ENCODE measurements at regions not wholly inside any gene's neighbourhood (a gene's known extent, or its start where the extent isn't known, plus 50 kb on each side); places are given as distances from the start of the nearest gene placed in this dataset.
A peak's percentile ranks its signal among the peaks of the same experiment; 100 is the strongest.

- POLR2A ChIA-PET, result no interaction called here
- Histone ChIP-seq H3K36me3 (ENCODE audit: control insufficient read depth, insufficient read depth, low read length) (no peaks in the 10 kb centered on the region), H3K4me3 (ENCODE audit: low read depth, low read length) (no peak overlapping the region), H3K27me3 (ENCODE audit: control insufficient read depth, insufficient read depth, low read length) (no peaks in the 10 kb centered on the region)
- CTCF ChIA-PET, result no interaction called here
- DNase-seq (ENCODE audit: low read depth), result no peak
- TF ChIP-seq, protein P1, sequence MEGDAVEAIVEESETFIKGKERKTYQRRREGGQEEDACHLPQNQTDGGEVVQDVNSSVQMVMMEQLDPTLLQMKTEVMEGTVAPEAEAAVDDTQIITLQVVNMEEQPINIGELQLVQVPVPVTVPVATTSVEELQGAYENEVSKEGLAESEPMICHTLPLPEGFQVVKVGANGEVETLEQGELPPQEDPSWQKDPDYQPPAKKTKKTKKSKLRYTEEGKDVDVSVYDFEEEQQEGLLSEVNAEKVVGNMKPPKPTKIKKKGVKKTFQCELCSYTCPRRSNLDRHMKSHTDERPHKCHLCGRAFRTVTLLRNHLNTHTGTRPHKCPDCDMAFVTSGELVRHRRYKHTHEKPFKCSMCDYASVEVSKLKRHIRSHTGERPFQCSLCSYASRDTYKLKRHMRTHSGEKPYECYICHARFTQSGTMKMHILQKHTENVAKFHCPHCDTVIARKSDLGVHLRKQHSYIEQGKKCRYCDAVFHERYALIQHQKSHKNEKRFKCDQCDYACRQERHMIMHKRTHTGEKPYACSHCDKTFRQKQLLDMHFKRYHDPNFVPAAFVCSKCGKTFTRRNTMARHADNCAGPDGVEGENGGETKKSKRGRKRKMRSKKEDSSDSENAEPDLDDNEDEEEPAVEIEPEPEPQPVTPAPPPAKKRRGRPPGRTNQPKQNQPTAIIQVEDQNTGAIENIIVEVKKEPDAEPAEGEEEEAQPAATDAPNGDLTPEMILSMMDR (IDR thresholded peaks at IDR 0.05; ENCODE audit: insufficient read depth, low read depth, low read length), result no peak
These were observed 65.4 kb upstream of the CACNA1E start for GRCh38 chr1:181417915-181418314.

GRCh38 chr1:181423301-181423918 lies 59.9 kb upstream of the CACNA1E start:
- POLR2A ChIA-PET, result no interaction called here
- TF ChIP-seq, protein P1 (IDR thresholded peaks at IDR 0.05; ENCODE audit: insufficient read depth, low read depth, low read length), result peak; percentile 43
- Histone ChIP-seq H3K36me3 (ENCODE audit: control insufficient read depth, insufficient read depth, low read length) (no peaks in the 10 kb centered on the region), H3K4me3 (ENCODE audit: low read depth, low read length) (no peak overlapping the region), H3K27me3 (ENCODE audit: control insufficient read depth, insufficient read depth, low read length) (no peaks in the 10 kb centered on the region)
- no peak for DNase-seq (ENCODE audit: low read depth)
- CTCF ChIA-PET, result interaction anchor here (0.6 to 2.5 kb wide), 9 partner anchors 14 to 885 kb away, joined by 3 to 34 read pairs (median 4); no protein-coding TSS in a partner anchor

DNA sequence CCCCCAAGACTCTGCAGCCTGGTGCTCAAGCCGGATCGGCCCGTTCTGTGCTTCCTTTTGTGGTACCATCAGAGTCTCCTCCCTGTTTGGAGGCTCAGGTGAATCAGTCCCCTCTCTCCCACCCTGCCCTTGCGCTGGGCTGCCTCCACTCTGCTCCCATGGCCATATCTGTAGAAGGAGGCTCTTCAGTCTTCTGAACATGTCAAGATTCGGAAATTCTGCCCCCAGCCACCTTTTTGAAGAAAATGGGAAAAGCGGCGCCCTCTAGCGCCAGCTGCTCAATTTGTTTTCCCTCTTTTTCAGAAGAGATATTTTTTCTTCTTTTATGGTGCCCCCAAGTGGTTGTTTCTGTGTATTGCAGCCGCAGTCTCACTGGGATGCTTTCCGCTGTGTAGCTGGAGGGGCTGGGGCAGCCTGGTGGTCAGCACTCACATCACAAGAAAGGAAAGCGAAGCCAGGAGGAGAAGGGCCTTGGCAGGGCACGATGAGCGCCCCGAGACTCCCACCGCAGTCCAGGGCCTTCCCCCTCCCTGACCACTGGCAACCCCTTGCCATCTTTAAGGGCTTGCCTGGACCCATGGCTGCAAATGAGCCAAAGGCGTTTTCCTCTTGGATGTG lies 58.4 kb upstream of the CACNA1E start:
- TF ChIP-seq, protein P1 (IDR thresholded peaks at IDR 0.05; ENCODE audit: insufficient read depth, low read depth, low read length), result peak; percentile 95
- Histone ChIP-seq H3K36me3 (ENCODE audit: control insufficient read depth, insufficient read depth, low read length) (no peaks in the 10 kb centered on the region), H3K27me3 (ENCODE audit: control insufficient read depth, insufficient read depth, low read length) (no peaks in the 10 kb centered on the region), H3K4me3 (ENCODE audit: low read depth, low read length) (no peak overlapping the region)
- POLR2A ChIA-PET, result no interaction called here
- CTCF ChIA-PET, result interaction anchor here (0.6 to 3.2 kb wide), 28 partner anchors 8 to 862 kb away, joined by 3 to 85 read pairs (median 5); no protein-coding TSS in a partner anchor
- peak; percentile 1 for DNase-seq (ENCODE audit: low read depth)

DNA sequence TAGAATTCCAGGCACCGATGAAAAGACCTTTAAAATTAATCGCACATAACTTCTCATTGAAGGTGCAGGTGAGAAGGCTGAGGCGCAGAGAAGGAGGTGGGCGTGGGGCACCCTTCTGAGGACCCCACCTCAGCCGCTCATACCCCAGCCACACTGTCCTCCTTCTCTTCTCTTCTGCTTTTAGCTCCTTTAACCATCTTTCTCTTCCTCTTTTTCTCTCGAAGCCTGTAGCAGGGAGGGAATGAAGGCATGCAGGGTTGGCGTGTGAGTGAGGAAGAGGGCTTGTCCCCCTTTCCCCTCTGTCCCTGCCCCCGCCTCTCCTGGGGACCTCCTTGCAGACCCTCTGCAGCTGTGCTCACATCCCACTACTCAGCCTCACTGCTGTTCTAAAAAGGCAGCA lies 57.8 kb upstream of the CACNA1E start:
- DNase-seq (ENCODE audit: low read depth), result no peak
- H3K36me3 ChIP-seq (ENCODE audit: control insufficient read depth, insufficient read depth, low read length), result no peaks in the 10 kb centered on the region
- no peak overlapping the region for H3K4me3 ChIP-seq (ENCODE audit: low read depth, low read length)
- TF ChIP-seq, protein P1 (IDR thresholded peaks at IDR 0.05; ENCODE audit: insufficient read depth, low read depth, low read length), result no peak
- POLR2A ChIA-PET, result no interaction called here
- CTCF ChIA-PET, result interaction anchor here (1.0 to 3.2 kb wide), 24 partner anchors 8 to 258 kb away, joined by 3 to 85 read pairs (median 5); no protein-coding TSS in a partner anchor
- no peaks in the 10 kb centered on the region for H3K27me3 ChIP-seq (ENCODE audit: control insufficient read depth, insufficient read depth, low read length)

DNA sequence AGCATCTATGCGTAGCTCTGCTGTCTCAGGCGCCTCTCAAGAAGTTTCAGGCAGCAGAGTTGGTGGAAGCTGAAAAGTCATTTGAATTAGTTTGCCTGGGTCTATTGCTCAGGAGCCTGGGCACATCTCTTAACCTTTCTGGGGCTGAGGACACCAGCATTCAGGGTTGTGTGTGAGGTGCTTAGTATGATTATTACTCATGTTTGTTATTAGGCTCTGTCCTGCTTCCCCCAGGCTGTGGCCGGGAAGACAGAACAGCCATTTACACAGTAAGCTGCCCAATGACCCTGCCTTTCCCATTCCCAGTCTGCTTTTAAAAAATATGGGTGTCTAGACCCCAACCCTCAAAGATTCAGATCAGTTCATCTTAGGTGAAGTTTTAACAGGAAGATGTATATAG lies 53.9 kb upstream of the CACNA1E start:
- no peak overlapping the region for H3K4me3 ChIP-seq (ENCODE audit: low read depth, low read length)
- H3K27me3 ChIP-seq (ENCODE audit: control insufficient read depth, insufficient read depth, low read length), result no peaks in the 10 kb centered on the region
- TF ChIP-seq, protein P1 (IDR thresholded peaks at IDR 0.05; ENCODE audit: insufficient read depth, low read depth, low read length), result no peak
- DNase-seq (ENCODE audit: low read depth), result no peak
- ChIA-PET POLR2A (no interaction called here), CTCF (interaction anchor here (0.6 to 3.7 kb wide), 3 partner anchors 25 to 332 kb away, joined by 3 to 37 read pairs (median 3); no protein-coding TSS in a partner anchor)
- H3K36me3 ChIP-seq (ENCODE audit: control insufficient read depth, insufficient read depth, low read length), result no peaks in the 10 kb centered on the region

Data from BJ (cell line).